WI38 (cell line): ENCODE measurements at regions not wholly inside any gene's neighbourhood (a gene's known extent, or its start where the extent isn't known, plus 50 kb on each side); places are given as distances from the start of the nearest gene placed in this dataset.

Experiments used
- H3K4me3 ChIP-seq: 2 replicates; pipeline ENCODE4 v1.5.1; 2011; ENCODE audit warnings: low read depth, mild to moderate bottlenecking, control low read depth, low read length
- CTCF ChIP-seq: IDR thresholded peaks from 2 replicates; pipeline ENCODE4 v1.5.1; 2012; ENCODE audit warnings: low read depth, mild to moderate bottlenecking, control low read depth, low read length

DNA sequence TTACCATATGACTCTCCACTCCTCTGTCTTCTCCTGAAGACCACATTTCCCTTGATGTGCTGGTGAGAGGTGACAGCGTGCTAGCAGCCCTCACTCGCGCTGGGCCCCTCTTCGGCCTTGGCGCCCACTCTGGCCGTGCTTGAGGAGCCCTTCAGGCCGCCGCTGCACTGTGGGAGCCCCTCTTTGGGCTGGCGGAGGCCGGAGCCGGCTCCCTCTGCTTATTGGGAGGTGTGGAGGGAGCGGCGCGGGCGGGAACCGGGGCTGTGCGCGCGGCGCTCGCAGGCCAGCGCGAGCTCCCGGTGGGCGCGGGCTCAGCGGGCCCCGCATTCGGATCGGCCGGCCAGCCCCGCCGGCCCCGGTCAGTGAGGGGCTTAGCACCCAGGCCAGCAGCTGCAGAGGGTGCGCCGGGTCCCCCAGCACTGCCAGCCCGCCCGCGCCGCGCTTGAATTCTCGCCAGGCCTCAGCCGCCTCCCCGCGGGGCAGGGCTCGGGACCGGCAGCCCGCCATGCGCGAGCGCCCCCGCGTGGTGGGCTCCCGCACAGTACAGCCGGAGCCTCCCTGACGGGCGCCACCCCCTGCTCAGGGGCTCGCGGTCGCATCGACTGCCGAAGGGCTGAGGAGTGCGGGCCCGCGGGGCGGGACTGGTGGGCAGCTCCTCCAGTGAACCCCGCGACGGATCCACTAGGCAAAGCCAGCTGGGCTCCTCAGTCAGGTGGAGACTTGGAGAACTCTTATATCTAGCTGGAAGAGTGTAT lies 246.6 kb upstream of the REG3G start:
- H3K4me3 ChIP-seq, result no peak overlapping the region
- no peak for TF ChIP-seq CTCF

DNA sequence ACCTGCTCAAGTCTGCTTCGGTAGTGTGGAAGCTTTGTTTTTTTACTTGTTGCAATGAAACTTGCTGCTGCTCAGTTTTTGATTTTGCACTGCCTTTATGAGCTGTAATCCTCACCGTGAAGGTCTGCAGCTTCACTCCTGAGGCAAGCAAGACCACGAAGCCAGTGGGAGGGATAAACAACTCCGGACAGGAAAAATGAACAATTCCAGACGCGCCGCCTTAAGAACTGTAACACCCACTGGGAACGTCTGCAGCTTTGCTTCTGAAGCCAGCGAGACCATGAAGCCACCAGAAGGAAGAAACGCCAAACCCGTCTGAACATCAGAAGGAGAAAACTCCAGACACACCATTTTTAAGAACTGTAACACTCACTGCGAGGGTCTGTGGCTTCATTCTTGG lies 245.7 kb upstream of the REG3G start:
- TF ChIP-seq CTCF, result no peak
- no peak overlapping the region for H3K4me3 ChIP-seq

DNA sequence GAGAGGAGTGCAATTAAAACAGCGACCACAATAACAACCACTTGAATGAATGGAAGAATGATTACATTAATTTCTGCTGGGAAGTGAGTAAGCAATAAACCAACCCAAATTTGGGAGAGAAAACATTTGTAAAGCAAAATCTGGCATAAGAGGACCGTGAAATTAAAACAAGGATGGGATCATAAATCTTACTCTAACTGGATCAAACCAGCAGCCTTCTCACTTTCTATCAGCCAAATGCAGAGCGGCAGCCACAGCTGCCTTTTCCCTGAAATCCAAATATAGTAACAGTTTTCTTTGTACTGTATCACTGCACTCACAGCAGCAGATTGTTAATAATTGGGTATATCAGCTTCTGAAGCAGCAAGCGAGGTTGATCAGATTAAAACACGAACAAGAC lies 245.2 kb upstream of the REG3G start:
- TF ChIP-seq CTCF, result no peak
- no peak overlapping the region for H3K4me3 ChIP-seq

- no peak for TF ChIP-seq CTCF
- no peak overlapping the region for H3K4me3 ChIP-seq
These were observed 244.5 kb upstream of the REG3G start for GRCh38 chr2:78780864-78781583.

GRCh38 chr2:78782196-78782595 lies 243.3 kb upstream of the REG3G start:
- no peak for TF ChIP-seq CTCF
- H3K4me3 ChIP-seq, result no peak overlapping the region

GRCh38 chr2:78811955-78812610 lies 213.4 kb upstream of the REG3G start:
- no peak for TF ChIP-seq CTCF
- H3K4me3 ChIP-seq, result no peak overlapping the region
